WTC11 (cell line): ENCODE measurements at regions not wholly inside any gene's neighbourhood (a gene's known extent, or its start where the extent isn't known, plus 50 kb on each side); places are given as distances from the start of the nearest gene placed in this dataset.
A peak's percentile ranks its signal among the peaks of the same experiment; 100 is the strongest.

Experiments used
- ATAC-seq: fragments of 200-7000 bp; cut with Tn5 transposase; 2 replicates; pipeline ENCODE4 v1.10.0; 2021; ENCODE audit warnings: mild to moderate bottlenecking, moderate library complexity
- CTCF ChIA-PET: fragments of 300-600 bp; sonication (Branson Sonifier 250); formaldehyde crosslinking; loops from one replicate; lab custom pipeline; 2021; ENCODE audit warnings: antibody characterized with exemption; lab: Charles Lee
- POLR2A ChIA-PET: fragments of 350-600 bp; sonication (Branson Sonifier 250); formaldehyde crosslinking; loops from one replicate; lab custom pipeline; 2021; ENCODE audit warnings: antibody characterized with exemption; lab: Charles Lee
- DNase-seq: peaks from one replicate; pipeline ENCODE4 v3.0.0; 2021; ENCODE audit warnings: low spot score
- H3K27ac Mint-ChIP-seq: 2 replicates; pipeline ENCODE4 v1.8.0; 2021; ENCODE audit warnings: mixed read lengths
- H3K27me3 Mint-ChIP-seq: 2 replicates; pipeline ENCODE4 v1.8.0; 2021; ENCODE audit warnings: low read depth, mild to moderate bottlenecking, moderate library complexity, mixed read lengths
- H3K36me3 Mint-ChIP-seq: 2 replicates; pipeline ENCODE4 v1.8.0; 2021; ENCODE audit warnings: mixed read lengths
- H3K4me1 Mint-ChIP-seq: 2 replicates; pipeline ENCODE4 v1.8.0; 2022; ENCODE audit warnings: mixed read lengths
- H3K4me3 Mint-ChIP-seq: 2 replicates; pipeline ENCODE4 v1.8.0; 2021; ENCODE audit warnings: mild to moderate bottlenecking, moderate library complexity, mixed read lengths
- H3K9me3 Mint-ChIP-seq: 2 replicates; pipeline ENCODE4 v1.8.0; 2021; ENCODE audit warnings: mixed read lengths
- ATF3 ChIP-seq: sonication (generic); formaldehyde crosslinking; conservative IDR thresholded peaks from 2 replicates; pipeline ENCODE4 v1.8.1; 2022; ENCODE audit warnings: mild to moderate bottlenecking, missing genetic modification reagents
- CBFB ChIP-seq: sonication (generic); formaldehyde crosslinking; IDR thresholded peaks from 2 replicates; pipeline ENCODE4 v1.8.1; 2022; ENCODE audit warnings: mild to moderate bottlenecking, low read depth, missing genetic modification reagents
- CDX4 ChIP-seq: fragments of 250-450 bp; sonication (Bioruptor Pico); IDR thresholded peaks from 2 replicates; pipeline ENCODE4 v1.9.0; 2021; ENCODE audit warnings: moderate library complexity, mild to moderate bottlenecking, inconsistent platforms, borderline replicate concordance
- CREB1 ChIP-seq: sonication (generic); formaldehyde crosslinking; IDR thresholded peaks from 2 replicates; pipeline ENCODE4 v1.8.0; 2023; ENCODE audit warnings: mild to moderate bottlenecking, missing genetic modification reagents
- CREM ChIP-seq: sonication (generic); formaldehyde crosslinking; IDR thresholded peaks from 2 replicates; pipeline ENCODE4 v1.8.1; 2022; ENCODE audit warnings: mild to moderate bottlenecking, missing genetic modification reagents, moderate library complexity
- ELF4 ChIP-seq: sonication (generic); formaldehyde crosslinking; IDR thresholded peaks from 2 replicates; pipeline ENCODE4 v1.8.1; 2022; ENCODE audit warnings: low read depth, mild to moderate bottlenecking, moderate library complexity, missing genetic modification reagents
- GTF2I ChIP-seq: fragments of 250-450 bp; sonication (Bioruptor Pico); conservative IDR thresholded peaks from 2 replicates; pipeline ENCODE4 v1.4.0; 2021; ENCODE audit warnings: mild to moderate bottlenecking
- HMGA2 ChIP-seq: fragments of 250-450 bp; sonication (Bioruptor Pico); IDR thresholded peaks from 2 replicates; pipeline ENCODE4 v1.4.0; 2021; ENCODE audit warnings: mild to moderate bottlenecking, moderate library complexity
- IRF2 ChIP-seq: sonication (generic); formaldehyde crosslinking; IDR thresholded peaks from 2 replicates; pipeline ENCODE4 v1.8.0; 2022; ENCODE audit warnings: low read depth, missing genetic modification reagents, borderline replicate concordance
- JAZF1 ChIP-seq: fragments of 250-450 bp; sonication (Bioruptor Pico); IDR thresholded peaks from 2 replicates; pipeline ENCODE4 v1.9.0; 2021; ENCODE audit warnings: moderate library complexity, mild to moderate bottlenecking, inconsistent platforms
- KAT7 ChIP-seq: sonication (generic); formaldehyde crosslinking; IDR thresholded peaks from 2 replicates; pipeline ENCODE4 v1.8.1; 2023; ENCODE audit warnings: missing genetic modification reagents, mild to moderate bottlenecking, borderline replicate concordance
- MLX ChIP-seq: sonication (generic); formaldehyde crosslinking; IDR thresholded peaks from 2 replicates; pipeline ENCODE4 v1.8.1; 2023; ENCODE audit warnings: mild to moderate bottlenecking, missing genetic modification reagents, moderate library complexity
- NFATC4 ChIP-seq: fragments of 250-450 bp; sonication (Bioruptor Pico); IDR thresholded peaks from 2 replicates; pipeline ENCODE4 v1.9.0; 2021; ENCODE audit warnings: mild to moderate bottlenecking
- NR2C2 ChIP-seq: sonication (generic); formaldehyde crosslinking; IDR thresholded peaks from 2 replicates; pipeline ENCODE4 v1.8.0; 2022; ENCODE audit warnings: mild to moderate bottlenecking, missing genetic modification reagents
- PREB ChIP-seq: sonication (generic); formaldehyde crosslinking; IDR thresholded peaks from 2 replicates; pipeline ENCODE4 v1.8.1; 2022; ENCODE audit warnings: mild to moderate bottlenecking, missing genetic modification reagents, moderate library complexity, borderline replicate concordance
- RELA ChIP-seq: sonication (generic); formaldehyde crosslinking; IDR thresholded peaks from 2 replicates; pipeline ENCODE4 v1.8.1; 2022; ENCODE audit warnings: missing genetic modification reagents, mild to moderate bottlenecking, borderline replicate concordance
- SMAD3 ChIP-seq: sonication (generic); formaldehyde crosslinking; IDR thresholded peaks from 2 replicates; pipeline ENCODE4 v1.8.0; 2022; ENCODE audit warnings: missing genetic modification reagents, mild to moderate bottlenecking, borderline replicate concordance
- SOX15 ChIP-seq: fragments of 250-450 bp; sonication (Bioruptor Pico); IDR thresholded peaks from 2 replicates; pipeline ENCODE4 v1.9.0; 2021; ENCODE audit warnings: mild to moderate bottlenecking
- TEAD1 ChIP-seq: sonication (generic); formaldehyde crosslinking; IDR thresholded peaks from 2 replicates; pipeline ENCODE4 v1.8.0; 2022; ENCODE audit warnings: mild to moderate bottlenecking, missing genetic modification reagents
- ZBTB21 ChIP-seq: sonication (generic); formaldehyde crosslinking; IDR thresholded peaks from 2 replicates; pipeline ENCODE4 v1.8.1; 2023; ENCODE audit warnings: mild to moderate bottlenecking, missing genetic modification reagents, borderline replicate concordance
- ZMAT4 ChIP-seq: fragments of 250-450 bp; sonication (Bioruptor Pico); IDR thresholded peaks from 2 replicates; pipeline ENCODE4 v1.9.0; 2021; ENCODE audit warnings: mild to moderate bottlenecking
- ZNF232 ChIP-seq: sonication (generic); formaldehyde crosslinking; IDR thresholded peaks from 2 replicates; pipeline ENCODE4 v1.8.0; 2022; ENCODE audit warnings: mild to moderate bottlenecking, missing genetic modification reagents
- ZNF263 ChIP-seq: sonication (generic); formaldehyde crosslinking; IDR thresholded peaks from 2 replicates; pipeline ENCODE4 v1.8.1; 2022; ENCODE audit warnings: low read depth, mild to moderate bottlenecking, moderate library complexity, missing genetic modification reagents
- ZNF317 ChIP-seq: sonication (generic); formaldehyde crosslinking; IDR thresholded peaks from 2 replicates; pipeline ENCODE4 v1.8.1; 2023; ENCODE audit warnings: low read depth, mild to moderate bottlenecking, moderate library complexity, missing genetic modification reagents, borderline replicate concordance
- ZNF396 ChIP-seq: fragments of 250-450 bp; sonication (Bioruptor Pico); IDR thresholded peaks from 2 replicates; pipeline ENCODE4 v1.8.0; 2021; ENCODE audit warnings: mild to moderate bottlenecking, moderate library complexity, borderline replicate concordance
- ZNF423 ChIP-seq: fragments of 250-450 bp; sonication (Bioruptor Pico); IDR thresholded peaks from 2 replicates; pipeline ENCODE4 v2.1.2; 2022; ENCODE audit warnings: mild to moderate bottlenecking, moderate library complexity
- ZNF671 ChIP-seq: fragments of 250-450 bp; sonication (Bioruptor Pico); IDR thresholded peaks from 2 replicates; pipeline ENCODE4 v1.8.0; 2021; ENCODE audit warnings: mild to moderate bottlenecking
- ZSCAN18 ChIP-seq: fragments of 250-450 bp; sonication (Bioruptor Pico); IDR thresholded peaks from 2 replicates; pipeline ENCODE4 v2.1.2; 2022; ENCODE audit warnings: mild to moderate bottlenecking, moderate library complexity
- TF ChIP-seq, protein P1 (sequence below): sonication (generic); formaldehyde crosslinking; IDR thresholded peaks from 2 replicates; pipeline ENCODE4 v1.8.0; 2022; ENCODE audit warnings: mild to moderate bottlenecking, missing genetic modification reagents

DNA sequence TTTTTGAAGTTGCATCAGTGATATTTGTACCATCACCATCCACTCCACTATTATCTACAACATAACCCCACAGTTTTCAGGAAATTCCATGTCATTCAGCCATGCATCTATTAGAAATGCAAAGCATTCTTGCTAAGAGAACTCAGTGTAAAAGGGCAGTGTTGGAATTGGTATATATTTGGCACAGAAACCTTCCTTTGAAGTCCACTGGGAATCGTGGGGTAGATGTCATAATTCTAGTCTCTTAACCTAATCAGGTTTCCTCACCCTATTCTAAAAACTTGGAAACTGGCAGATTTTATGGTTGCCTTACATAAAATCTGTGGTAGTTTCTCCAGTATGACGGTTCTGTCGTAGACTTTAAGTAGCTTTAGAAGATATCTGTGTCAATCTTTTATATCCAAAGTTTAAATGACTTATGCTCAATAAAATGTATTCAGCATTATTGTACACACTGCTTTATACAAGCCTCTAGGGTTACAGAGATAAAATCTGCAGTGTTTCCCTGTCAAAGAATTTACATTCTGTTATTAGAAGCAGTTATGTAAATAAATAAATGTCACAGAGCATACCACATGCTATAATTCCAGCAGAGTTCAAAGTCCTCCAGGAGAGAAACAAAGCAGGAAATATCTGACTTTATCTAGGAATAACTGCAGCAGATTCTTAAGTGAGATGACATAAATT lies 704.4 kb upstream of the CELF2 start:
- Mint-ChIP-seq H3K4me3 (no peak overlapping the region), H3K9me3 (0 out of 2 replicates have a peak, but pooled peaks cover 3% of the 10 kb centered on the region), H3K27ac (no peak overlapping the region), H3K4me1 (peaks cover 2% of the 10 kb centered on the region; the same call in 1 of the 2 replicates), H3K27me3 (no peaks in the 10 kb centered on the region), H3K36me3 (no peaks in the 10 kb centered on the region)
- ChIA-PET CTCF (no interaction called here), POLR2A (no interaction called here)
- DNase-seq: no peak
- TF ChIP-seq CDX4 (CRISPR knock-in tag): peak; percentile 59; the same call in 1 of the 2 replicates
- no peak for TF ChIP-seq RELA (CRISPR knock-in tag)
- TF ChIP-seq, protein P1, sequence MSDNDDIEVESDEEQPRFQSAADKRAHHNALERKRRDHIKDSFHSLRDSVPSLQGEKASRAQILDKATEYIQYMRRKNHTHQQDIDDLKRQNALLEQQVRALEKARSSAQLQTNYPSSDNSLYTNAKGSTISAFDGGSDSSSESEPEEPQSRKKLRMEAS (CRISPR knock-in tag): no peak
- no peak for TF ChIP-seq TEAD1
- TF ChIP-seq ZNF232 (CRISPR knock-in tag): no peak
- no peak for ATAC-seq

DNA sequence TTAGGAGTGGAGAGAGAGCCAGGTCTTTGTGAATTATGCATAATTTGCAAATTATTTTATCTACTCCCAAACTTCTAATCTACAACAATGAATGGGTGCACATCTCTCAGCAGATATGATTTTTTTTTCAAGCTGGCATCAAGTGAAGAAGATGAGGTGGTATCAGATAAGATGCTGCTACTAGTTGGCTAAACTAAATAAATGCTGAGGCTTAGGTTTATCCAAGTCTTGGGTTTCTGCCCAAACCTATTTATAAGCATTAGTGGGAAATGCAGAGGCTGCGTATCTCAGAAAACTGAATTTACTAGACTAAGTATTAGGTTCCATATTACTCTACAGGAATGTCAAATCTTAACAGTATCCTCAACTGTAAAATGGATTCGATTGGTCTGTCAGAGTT lies 703.0 kb upstream of the CELF2 start:
- DNase-seq (no peak), ATAC-seq (no peak)
- CTCF ChIA-PET: no interaction called here
- H3K27ac Mint-ChIP-seq: no peak overlapping the region
- H3K27me3 Mint-ChIP-seq: no peaks in the 10 kb centered on the region
- POLR2A ChIA-PET: no interaction called here
- 0 out of 2 replicates have a peak, but pooled peaks cover 3% of the 10 kb centered on the region for H3K9me3 Mint-ChIP-seq
- TF ChIP-seq ZNF317 (no peak), NR2C2 (CRISPR knock-in tag) (no peak), ZNF671 (CRISPR knock-in tag) (no peak), KAT7 (no peak), TEAD1 (no peak), MLX (CRISPR knock-in tag) (no peak), ZNF423 (no peak), CREB1 (no peak), GTF2I (CRISPR knock-in tag) (no peak)
- no peaks in the 10 kb centered on the region for H3K36me3 Mint-ChIP-seq
- no peak overlapping the region for H3K4me3 Mint-ChIP-seq
- H3K4me1 Mint-ChIP-seq: peaks cover 8% of the 10 kb centered on the region

GRCh38 chr10:10315989-10316388 lies 701.7 kb upstream of the CELF2 start:
- ATAC-seq (peak; percentile 69; the same call in 1 of the 2 replicates), DNase-seq (no peak)
- Mint-ChIP-seq H3K27ac (no peak overlapping the region), H3K4me1 (peaks cover 6% of the 10 kb centered on the region), H3K27me3 (no peaks in the 10 kb centered on the region), H3K4me3 (no peak overlapping the region), H3K9me3 (peaks cover 3% of the 10 kb centered on the region; the same call in 1 of the 2 replicates), H3K36me3 (no peaks in the 10 kb centered on the region)
- ChIA-PET CTCF (no interaction called here), POLR2A (no interaction called here)
- TF ChIP-seq PREB (CRISPR knock-in tag) (no peak), ATF3 (CRISPR knock-in tag) (no peak), NFATC4 (no peak), ZNF263 (no peak), ZSCAN18 (CRISPR knock-in tag) (no peak), IRF2 (CRISPR knock-in tag) (no peak), ZMAT4 (CRISPR knock-in tag) (no peak), ZNF423 (no peak), MLX (CRISPR knock-in tag) (no peak), CREM (CRISPR knock-in tag) (no peak), JAZF1 (no peak), SOX15 (CRISPR knock-in tag) (no peak), CBFB (CRISPR knock-in tag) (no peak), ZBTB21 (CRISPR knock-in tag) (no peak), ELF4 (CRISPR knock-in tag) (no peak), HMGA2 (CRISPR knock-in tag) (no peak), SMAD3 (CRISPR knock-in tag) (no peak), ZNF396 (CRISPR knock-in tag) (no peak)
